ENCODE measurements at regions not wholly inside any gene's neighbourhood (a gene's known extent, or its start where the extent isn't known, plus 50 kb on each side); places are given as distances from the start of the nearest gene placed in this dataset.

DNA sequence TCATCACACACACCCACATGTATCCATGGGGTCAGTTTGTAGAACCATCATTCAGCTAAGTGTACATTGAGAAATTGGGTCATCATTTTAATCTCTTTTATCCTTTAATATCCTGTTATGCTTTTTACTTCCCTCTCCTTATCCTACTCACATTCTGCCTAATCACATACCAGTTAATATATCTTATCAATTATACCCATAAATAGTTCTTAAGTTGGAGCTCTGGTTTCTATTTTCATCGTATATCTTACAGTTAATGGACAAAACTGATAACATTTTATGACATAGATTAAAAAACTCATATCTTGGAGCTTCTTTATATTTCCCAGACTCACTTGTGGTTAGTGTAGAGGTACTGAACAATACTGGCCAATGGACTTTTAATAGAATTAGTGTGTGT is 729.5 kb upstream of the LCORL start:
- peaks cover 12% of the 10 kb centered on the region for H3K9me3 Mint-ChIP-seq
- DNase-seq, result no peak
- no peak overlapping the region for H3K4me3 Mint-ChIP-seq
- peaks cover 4% of the 10 kb centered on the region for H3K4me1 Mint-ChIP-seq
- H3K27me3 Mint-ChIP-seq (ENCODE audit: low read depth, poor library complexity), result no peaks in the 10 kb centered on the region
- no peak overlapping the region for H3K27ac Mint-ChIP-seq
- H3K36me3 Mint-ChIP-seq (ENCODE audit: low read depth), result peaks cover 4% of the 10 kb centered on the region
- TF ChIP-seq, protein P1, sequence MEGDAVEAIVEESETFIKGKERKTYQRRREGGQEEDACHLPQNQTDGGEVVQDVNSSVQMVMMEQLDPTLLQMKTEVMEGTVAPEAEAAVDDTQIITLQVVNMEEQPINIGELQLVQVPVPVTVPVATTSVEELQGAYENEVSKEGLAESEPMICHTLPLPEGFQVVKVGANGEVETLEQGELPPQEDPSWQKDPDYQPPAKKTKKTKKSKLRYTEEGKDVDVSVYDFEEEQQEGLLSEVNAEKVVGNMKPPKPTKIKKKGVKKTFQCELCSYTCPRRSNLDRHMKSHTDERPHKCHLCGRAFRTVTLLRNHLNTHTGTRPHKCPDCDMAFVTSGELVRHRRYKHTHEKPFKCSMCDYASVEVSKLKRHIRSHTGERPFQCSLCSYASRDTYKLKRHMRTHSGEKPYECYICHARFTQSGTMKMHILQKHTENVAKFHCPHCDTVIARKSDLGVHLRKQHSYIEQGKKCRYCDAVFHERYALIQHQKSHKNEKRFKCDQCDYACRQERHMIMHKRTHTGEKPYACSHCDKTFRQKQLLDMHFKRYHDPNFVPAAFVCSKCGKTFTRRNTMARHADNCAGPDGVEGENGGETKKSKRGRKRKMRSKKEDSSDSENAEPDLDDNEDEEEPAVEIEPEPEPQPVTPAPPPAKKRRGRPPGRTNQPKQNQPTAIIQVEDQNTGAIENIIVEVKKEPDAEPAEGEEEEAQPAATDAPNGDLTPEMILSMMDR (IDR thresholded peaks at IDR 0.05), result no peak

DNA sequence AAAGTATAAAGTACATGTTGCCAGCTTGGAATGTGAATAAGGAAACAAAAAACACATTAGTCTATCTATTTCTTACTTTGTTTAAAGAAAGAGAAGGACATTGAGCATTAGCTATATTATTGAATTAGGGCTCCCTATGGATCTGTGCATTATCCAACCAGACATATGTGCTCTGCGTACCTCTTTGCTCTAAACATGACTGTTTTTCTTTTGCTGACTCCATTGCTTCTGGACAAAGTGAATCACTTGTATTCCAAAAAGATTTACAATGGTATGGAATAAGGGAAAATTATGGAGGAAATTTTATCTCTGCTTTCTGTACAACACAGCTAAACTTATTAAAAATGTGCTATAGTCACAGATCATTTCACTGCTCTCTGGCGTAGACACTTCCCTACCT is 727.8 kb upstream of the LCORL start:
- Mint-ChIP-seq H3K4me1 (peaks cover 3% of the 10 kb centered on the region), H3K27ac (no peak overlapping the region), H3K27me3 (ENCODE audit: low read depth, poor library complexity) (no peaks in the 10 kb centered on the region), H3K9me3 (peaks cover 12% of the 10 kb centered on the region), H3K4me3 (no peak overlapping the region), H3K36me3 (ENCODE audit: low read depth) (peaks cover 4% of the 10 kb centered on the region)
- DNase-seq, result no peak
- TF ChIP-seq, protein P1 (IDR thresholded peaks at IDR 0.05), result no peak

DNA sequence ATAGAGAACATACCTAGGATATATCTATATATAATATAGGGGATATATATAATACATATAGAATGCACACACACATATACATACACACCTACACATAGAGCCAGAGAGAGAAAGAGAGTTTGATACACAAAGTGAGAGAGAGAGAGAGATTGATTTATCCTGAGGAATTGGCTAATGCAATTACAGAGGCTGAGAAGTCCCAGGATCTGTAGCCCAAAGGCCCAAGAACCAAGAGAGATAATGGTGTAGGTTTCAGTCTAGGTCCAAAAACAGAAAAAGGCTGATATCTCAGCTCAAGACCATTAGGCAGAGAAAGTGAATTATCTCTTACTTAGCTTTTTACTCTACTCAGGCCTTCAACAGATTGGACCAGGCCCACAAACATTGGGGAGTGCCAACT is 715.0 kb upstream of the LCORL start:
- H3K36me3 Mint-ChIP-seq (ENCODE audit: low read depth), result no peaks in the 10 kb centered on the region
- DNase-seq, result no peak
- H3K4me3 Mint-ChIP-seq, result no peak overlapping the region
- no peaks in the 10 kb centered on the region for H3K27me3 Mint-ChIP-seq (ENCODE audit: low read depth, poor library complexity)
- peaks cover 4% of the 10 kb centered on the region for H3K4me1 Mint-ChIP-seq
- peaks cover 3% of the 10 kb centered on the region for H3K9me3 Mint-ChIP-seq
- TF ChIP-seq, protein P1 (IDR thresholded peaks at IDR 0.05), result no peak
- no peak overlapping the region for H3K27ac Mint-ChIP-seq

DNA sequence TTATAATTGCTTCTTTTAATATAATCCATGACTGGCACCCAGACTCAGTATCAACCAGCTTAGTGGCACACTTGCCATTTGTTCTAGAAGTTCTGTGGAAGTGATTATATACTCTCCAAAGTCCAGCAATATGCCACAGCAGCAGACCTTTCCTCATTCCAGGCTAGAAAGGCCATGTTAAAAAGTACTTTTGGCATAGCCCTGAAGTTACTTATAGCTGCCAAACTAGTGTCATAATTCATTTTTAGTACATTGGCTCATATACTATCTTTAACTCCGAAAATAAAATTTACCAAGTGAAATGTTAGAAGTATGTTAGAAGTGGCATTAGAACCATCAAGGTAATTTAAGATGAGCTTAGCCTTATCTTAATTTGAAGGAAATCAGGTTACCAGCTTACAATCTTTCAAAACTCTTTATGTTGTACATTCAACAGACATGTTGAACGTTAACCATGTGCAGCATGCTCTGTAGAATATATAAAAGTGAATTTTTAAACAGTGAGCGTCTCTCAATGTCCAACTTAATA is 714.2 kb upstream of the LCORL start:
- Mint-ChIP-seq H3K27ac (no peak overlapping the region), H3K4me1 (peaks cover 4% of the 10 kb centered on the region), H3K4me3 (no peak overlapping the region), H3K36me3 (ENCODE audit: low read depth) (no peaks in the 10 kb centered on the region), H3K9me3 (no peaks in the 10 kb centered on the region), H3K27me3 (ENCODE audit: low read depth, poor library complexity) (no peaks in the 10 kb centered on the region)
- no peak for DNase-seq
- TF ChIP-seq, protein P1 (IDR thresholded peaks at IDR 0.05), result no peak

DNA sequence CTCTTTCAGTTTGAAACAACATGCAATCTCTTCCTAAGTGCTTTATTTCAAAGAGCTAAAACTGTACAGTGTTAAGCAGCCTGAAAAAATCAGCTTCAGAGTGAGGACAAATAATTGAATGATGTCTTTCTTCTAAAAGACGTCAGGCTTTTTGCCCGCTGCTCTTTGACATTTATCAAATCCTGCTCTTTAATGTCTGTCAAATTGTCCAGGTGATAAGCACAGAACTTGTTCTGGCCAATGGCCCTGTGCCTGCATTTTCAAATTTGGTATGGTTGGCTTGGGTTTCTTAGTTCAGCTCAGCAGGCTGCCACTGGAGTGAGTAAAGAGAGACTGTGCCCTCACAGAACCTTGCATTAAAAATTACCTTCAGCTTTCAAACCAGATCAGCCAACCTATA is 712.9 kb upstream of the LCORL start:
- DNase-seq, result no peak
- no peak overlapping the region for H3K27ac Mint-ChIP-seq
- H3K36me3 Mint-ChIP-seq (ENCODE audit: low read depth), result peaks cover 8% of the 10 kb centered on the region
- H3K4me1 Mint-ChIP-seq, result peaks cover 4% of the 10 kb centered on the region
- peaks cover 7% of the 10 kb centered on the region for H3K9me3 Mint-ChIP-seq
- H3K27me3 Mint-ChIP-seq (ENCODE audit: low read depth, poor library complexity), result no peaks in the 10 kb centered on the region
- H3K4me3 Mint-ChIP-seq, result no peak overlapping the region
- TF ChIP-seq, protein P1 (IDR thresholded peaks at IDR 0.05), result no peak

DNA sequence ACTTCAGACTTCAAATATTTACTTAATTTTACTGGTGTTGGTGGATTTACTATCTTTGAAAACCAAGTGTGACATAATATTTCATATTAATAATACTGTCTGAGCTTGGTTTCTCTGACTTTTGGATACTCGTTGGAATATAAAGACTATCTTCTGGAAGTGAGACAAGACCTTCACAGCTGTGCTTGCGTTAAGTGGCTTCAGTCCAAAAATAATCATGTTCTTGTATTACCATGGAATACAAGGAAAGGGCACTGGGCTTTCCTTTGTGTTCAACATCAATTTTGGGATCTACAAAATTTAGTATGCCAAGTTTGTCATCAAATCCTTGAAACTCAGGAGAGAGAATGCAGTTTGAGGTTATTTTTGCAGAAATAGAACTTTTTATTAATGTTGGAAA is 712.4 kb upstream of the LCORL start:
- TF ChIP-seq, protein P1 (IDR thresholded peaks at IDR 0.05), result no peak
- Mint-ChIP-seq H3K9me3 (peaks cover 7% of the 10 kb centered on the region), H3K27me3 (ENCODE audit: low read depth, poor library complexity) (no peaks in the 10 kb centered on the region), H3K4me1 (peaks cover 4% of the 10 kb centered on the region), H3K4me3 (no peak overlapping the region), H3K36me3 (ENCODE audit: low read depth) (peaks cover 8% of the 10 kb centered on the region), H3K27ac (no peak overlapping the region)
- no peak for DNase-seq
